Left colon (tissue), 2 donors: ENCODE measurements at regions not wholly inside any gene's neighbourhood (a gene's known extent, or its start where the extent isn't known, plus 50 kb on each side); places are given as distances from the start of the nearest gene placed in this dataset.
A peak's percentile ranks its signal among the peaks of the same experiment; 100 is the strongest.

Source experiments
- ATAC-seq: fragments of 200-7000 bp; cut with Tn5 transposase; one replicate; pipeline ENCODE4 v1.9.1; 2020; ENCODE audit warnings: mild to moderate bottlenecking, moderate library complexity
- DNase-seq, 2 donors: peaks; one replicate each; pipeline ENCODE4 v3.0.0-alpha.2; 2020
- intact Hi-C, 2 donors: fragments of 100-400 bp; cut with DNase I in 1 of 2; cut with micrococcal nuclease in 1 of 2; formaldehyde crosslinking; loops; one replicate each; pipeline versions ENCODE4 v1.11.2 to v1.14.0; 2022; cut with DNase I, micrococcal nuclease
- donor health status: DM: no; HTN: no; CAD: no.
- donor health status: DM: yes; HTN: yes; CAD: no.

GRCh38 chr1:72845981-72846380 lies 563.6 kb upstream of the NEGR1 start:
- peak; percentile 75 for ATAC-seq
- intact Hi-C loops, result no loop called here
- no peak for DNase-seq

- DNase-seq (no peak), ATAC-seq (no peak)
- intact Hi-C loops, result no loop called here
These were observed 563.0 kb upstream of the NEGR1 start for GRCh38 chr1:72845381-72845780.

GRCh38 chr1:72837781-72838180 lies 555.4 kb upstream of the NEGR1 start:
- intact Hi-C loops, result no loop called here
- DNase-seq (no peak), ATAC-seq (no peak)

- ATAC-seq (no peak), DNase-seq (no peak)
- intact Hi-C loops, result no loop called here
These were observed 548.5 kb upstream of the NEGR1 start for GRCh38 chr1:72830606-72831390.

GRCh38 chr1:72827278-72827677 lies 544.9 kb upstream of the NEGR1 start:
- intact Hi-C loops, result no loop called here
- no peak for DNase-seq
- no peak for ATAC-seq

- ATAC-seq, result no peak
- no peak for DNase-seq
- intact Hi-C loops, result no loop called here
These were observed 522.2 kb upstream of the NEGR1 start for GRCh38 chr1:72804541-72804940.

- DNase-seq (no peak), ATAC-seq (no peak)
- intact Hi-C loops, result no loop called here
These were observed 498.7 kb upstream of the NEGR1 start for GRCh38 chr1:72781038-72781437.

GRCh38 chr1:72780212-72780611 lies 497.9 kb upstream of the NEGR1 start:
- intact Hi-C loops, result no loop called here
- ATAC-seq, result no peak
- no peak for DNase-seq

- no peak for ATAC-seq
- DNase-seq, result no peak
- intact Hi-C loops, result no loop called here
These were observed 495.6 kb upstream of the NEGR1 start for GRCh38 chr1:72777918-72778317.

- no peak for DNase-seq
- no peak for ATAC-seq
- intact Hi-C loops, result no loop called here
These were observed 481.1 kb upstream of the NEGR1 start for GRCh38 chr1:72763481-72763880.

GRCh38 chr1:72759486-72759885 lies 477.1 kb upstream of the NEGR1 start:
- intact Hi-C loops, result no loop called here
- DNase-seq (no peak), ATAC-seq (no peak)

GRCh38 chr1:72757843-72758242 lies 475.5 kb upstream of the NEGR1 start:
- intact Hi-C loops, result no loop called here
- ATAC-seq, result no peak
- no peak for DNase-seq

GRCh38 chr1:72745413-72745812 lies 463.1 kb upstream of the NEGR1 start:
- ATAC-seq, result no peak
- intact Hi-C loops, result no loop called here
- DNase-seq, result no peak

GRCh38 chr1:72734415-72734814 lies 452.1 kb upstream of the NEGR1 start:
- DNase-seq (no peak), ATAC-seq (no peak)
- intact Hi-C loops, result no loop called here

GRCh38 chr1:72724951-72725861 lies 442.9 kb upstream of the NEGR1 start:
- ATAC-seq, result no peak
- peak in 1 of 2 donors; percentile 1 for DNase-seq
- intact Hi-C loops, result no loop called here

- DNase-seq, result no peak
- no peak for ATAC-seq
- intact Hi-C loops, result no loop called here
These were observed 423.6 kb upstream of the NEGR1 start for GRCh38 chr1:72705921-72706320.

GRCh38 chr1:72704841-72705477 lies 422.6 kb upstream of the NEGR1 start:
- DNase-seq, result no peak
- intact Hi-C loops, result no loop called here
- ATAC-seq, result no peak

- DNase-seq (no peak), ATAC-seq (no peak)
- intact Hi-C loops, result no loop called here
These were observed 415.1 kb upstream of the NEGR1 start for GRCh38 chr1:72697410-72697809.

GRCh38 chr1:72693899-72694298 lies 411.6 kb upstream of the NEGR1 start:
- DNase-seq (no peak), ATAC-seq (no peak)
- intact Hi-C loops, result no loop called here

- no peak for ATAC-seq
- intact Hi-C loops, result no loop called here
- no peak for DNase-seq
These were observed 411.0 kb upstream of the NEGR1 start for GRCh38 chr1:72693376-72693775.
